Liver (tissue), 3 donors: ENCODE measurements at regions not wholly inside any gene's neighbourhood (a gene's known extent, or its start where the extent isn't known, plus 50 kb on each side); places are given as distances from the start of the nearest gene placed in this dataset.

Experiments
- GABPA ChIP-seq, 2 donors: IDR thresholded peaks in 1 of 2; conservative IDR thresholded peaks in 1 of 2; 2 replicates each; pipeline ENCODE4 v1.6.1; 2016; ENCODE audit warnings: antibody characterized with exemption in 2 of 2, mild to moderate bottlenecking in 1 of 2, moderate library complexity in 1 of 2
- HNF4A ChIP-seq, 2 donors: conservative IDR thresholded peaks; 2 replicates each; pipeline ENCODE4 v1.6.1; 2016; ENCODE audit warnings: antibody characterized with exemption in 2 of 2, mild to moderate bottlenecking in 2 of 2
- HNF4G ChIP-seq: IDR thresholded peaks from 2 replicates; pipeline ENCODE4 v1.6.1; 2016; ENCODE audit warnings: antibody characterized with exemption
- JUND ChIP-seq, 2 donors: IDR thresholded peaks; 2 replicates each; pipeline ENCODE4 v1.6.1; 2016; ENCODE audit warnings: antibody characterized with exemption in 2 of 2
- MAX ChIP-seq: IDR thresholded peaks from 2 replicates; pipeline ENCODE4 v1.6.1; 2016; ENCODE audit warnings: antibody characterized with exemption
- RAD21 ChIP-seq, 2 donors: IDR thresholded peaks; 2 replicates each; pipeline ENCODE4 v1.6.1; 2016; ENCODE audit warnings: antibody characterized with exemption in 2 of 2, mild to moderate bottlenecking in 2 of 2
- REST ChIP-seq: IDR thresholded peaks from 2 replicates; pipeline ENCODE4 v1.6.1; 2016; ENCODE audit warnings: antibody characterized with exemption, mild to moderate bottlenecking
- SP1 ChIP-seq: IDR thresholded peaks from 2 replicates; pipeline ENCODE4 v1.6.1; 2018; ENCODE audit warnings: antibody characterized with exemption, mild to moderate bottlenecking
- TAF1 ChIP-seq: conservative IDR thresholded peaks from 2 replicates; pipeline ENCODE4 v1.6.1; 2016; ENCODE audit warnings: antibody characterized with exemption, mild to moderate bottlenecking
- TF ChIP-seq, protein P1 (sequence below): fragments of 150-350 bp; IDR thresholded peaks from 2 replicates; pipeline ENCODE4 v1.5.1; 2017; ENCODE audit warnings: improper control_type of control experiment, low read depth, low read length; ENCODE audit not compliant: missing input control
- donor health status: healthy.
- donor health status: healthy.

- TF ChIP-seq, protein P1, sequence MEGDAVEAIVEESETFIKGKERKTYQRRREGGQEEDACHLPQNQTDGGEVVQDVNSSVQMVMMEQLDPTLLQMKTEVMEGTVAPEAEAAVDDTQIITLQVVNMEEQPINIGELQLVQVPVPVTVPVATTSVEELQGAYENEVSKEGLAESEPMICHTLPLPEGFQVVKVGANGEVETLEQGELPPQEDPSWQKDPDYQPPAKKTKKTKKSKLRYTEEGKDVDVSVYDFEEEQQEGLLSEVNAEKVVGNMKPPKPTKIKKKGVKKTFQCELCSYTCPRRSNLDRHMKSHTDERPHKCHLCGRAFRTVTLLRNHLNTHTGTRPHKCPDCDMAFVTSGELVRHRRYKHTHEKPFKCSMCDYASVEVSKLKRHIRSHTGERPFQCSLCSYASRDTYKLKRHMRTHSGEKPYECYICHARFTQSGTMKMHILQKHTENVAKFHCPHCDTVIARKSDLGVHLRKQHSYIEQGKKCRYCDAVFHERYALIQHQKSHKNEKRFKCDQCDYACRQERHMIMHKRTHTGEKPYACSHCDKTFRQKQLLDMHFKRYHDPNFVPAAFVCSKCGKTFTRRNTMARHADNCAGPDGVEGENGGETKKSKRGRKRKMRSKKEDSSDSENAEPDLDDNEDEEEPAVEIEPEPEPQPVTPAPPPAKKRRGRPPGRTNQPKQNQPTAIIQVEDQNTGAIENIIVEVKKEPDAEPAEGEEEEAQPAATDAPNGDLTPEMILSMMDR, result no peak
- TF ChIP-seq GABPA (IDR thresholded peaks at IDR 0.05 in 1 of 2, conservative IDR thresholded peaks at IDR 0.05 in 1 of 2), result no peak
- TF ChIP-seq REST, result no peak
- no peak for TF ChIP-seq RAD21 (IDR thresholded peaks at IDR 0.05)
- TF ChIP-seq MAX, result no peak
- TF ChIP-seq HNF4G, result no peak
- no peak for TF ChIP-seq HNF4A (conservative IDR thresholded peaks at IDR 0.05)
- TF ChIP-seq JUND (IDR thresholded peaks at IDR 0.05), result no peak
- TF ChIP-seq TAF1, result no peak
- TF ChIP-seq SP1, result no peak
These were observed 306.1 kb downstream of the C11orf87 start for GRCh38 chr11:109728056-109728455.
